Urothelium cell line (cell line): ENCODE measurements at regions not wholly inside any gene's neighbourhood (a gene's known extent, or its start where the extent isn't known, plus 50 kb on each side); places are given as distances from the start of the nearest gene placed in this dataset.

Source experiments
- DNase-seq: peaks from one replicate; pipeline ENCODE4 v3.0.0; 2011; ENCODE audit warnings: low spot score, mixed read lengths
- FAIRE-seq: peaks from 2 replicates; lab custom pipeline; 2011; peaks lifted over from hg19 to GRCh38; lab: Jason Lieb, UNC

DNA sequence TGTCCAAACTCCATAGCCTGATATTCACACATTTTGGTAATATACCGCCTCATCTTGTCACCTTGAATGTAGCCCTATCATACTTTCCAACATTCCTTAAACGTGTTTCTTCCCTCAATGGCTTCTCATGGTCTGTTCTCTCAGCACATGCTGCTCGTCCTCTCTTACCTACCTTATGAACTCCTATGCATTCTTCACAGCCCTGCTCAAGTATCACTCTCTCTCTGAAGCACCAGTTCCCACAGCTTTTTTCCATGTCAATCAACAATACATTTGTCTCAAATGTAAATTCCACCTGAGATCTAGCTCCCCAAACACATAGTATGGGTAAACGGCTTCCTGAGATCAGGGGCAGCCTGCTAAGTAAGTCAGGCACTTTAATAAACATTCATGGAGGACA, 85.2 kb upstream of the ZMIZ1 start:
- FAIRE-seq (no peak), DNase-seq (no peak)

GRCh38 chr10:78985973-78986818, 82.6 kb upstream of the ZMIZ1 start:
- DNase-seq (no peak), FAIRE-seq (no peak)

GRCh38 chr10:78991187-78991586, 77.6 kb upstream of the ZMIZ1 start:
- no peak for DNase-seq
- no peak for FAIRE-seq

- FAIRE-seq: no peak
Observed at GRCh38 chr10:78992333-78992732, 76.4 kb upstream of the ZMIZ1 start.

DNA sequence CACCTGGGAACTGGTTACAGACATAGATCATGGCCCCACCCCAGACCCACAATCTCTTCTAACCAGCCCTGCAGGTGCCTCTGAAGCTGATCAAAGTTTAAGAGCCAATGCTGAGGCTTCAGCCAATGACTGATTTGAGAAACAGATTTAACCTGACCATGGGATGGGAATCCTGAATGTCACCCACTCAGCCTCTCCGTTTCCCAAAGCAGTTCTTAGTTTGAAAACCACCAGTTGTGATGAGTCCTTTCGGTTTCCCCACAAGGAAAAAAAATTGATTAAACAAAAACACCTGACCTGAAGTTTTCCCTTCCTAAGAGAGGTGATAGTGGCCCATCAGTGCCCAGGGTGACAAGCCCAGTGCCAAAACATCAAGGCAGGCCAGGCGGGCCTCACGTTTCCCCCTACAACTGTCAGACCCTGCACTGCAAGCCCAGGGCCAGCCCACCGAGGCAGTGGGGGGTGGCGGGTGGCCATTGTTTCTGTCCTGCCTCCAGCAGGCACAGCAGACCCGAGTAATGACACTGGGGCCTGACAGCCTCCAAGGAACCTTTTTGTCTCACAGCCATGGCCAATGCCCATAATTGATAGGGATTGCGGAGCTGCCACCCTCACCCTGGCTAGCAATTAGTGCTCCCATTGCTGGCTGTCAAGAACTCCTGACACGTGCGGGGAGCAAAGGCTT, 75.4 kb upstream of the ZMIZ1 start:
- FAIRE-seq: no peak
- no peak for DNase-seq

More at GRCh38 chr10:78992333-78992732, 76.4 kb upstream of the ZMIZ1 start:
- DNase-seq: no peak

GRCh38 chr10:78995987-78996791, 72.6 kb upstream of the ZMIZ1 start:
- no peak for DNase-seq
- no peak for FAIRE-seq

- FAIRE-seq: no peak
- no peak for DNase-seq
Observed at GRCh38 chr10:78996792-78997129, 72.0 kb upstream of the ZMIZ1 start.

- FAIRE-seq (no peak), DNase-seq (no peak)
Observed at GRCh38 chr10:78997635-78998618, 70.8 kb upstream of the ZMIZ1 start.

- no peak for FAIRE-seq
Observed at GRCh38 chr10:79001082-79001885, 67.5 kb upstream of the ZMIZ1 start.

DNA sequence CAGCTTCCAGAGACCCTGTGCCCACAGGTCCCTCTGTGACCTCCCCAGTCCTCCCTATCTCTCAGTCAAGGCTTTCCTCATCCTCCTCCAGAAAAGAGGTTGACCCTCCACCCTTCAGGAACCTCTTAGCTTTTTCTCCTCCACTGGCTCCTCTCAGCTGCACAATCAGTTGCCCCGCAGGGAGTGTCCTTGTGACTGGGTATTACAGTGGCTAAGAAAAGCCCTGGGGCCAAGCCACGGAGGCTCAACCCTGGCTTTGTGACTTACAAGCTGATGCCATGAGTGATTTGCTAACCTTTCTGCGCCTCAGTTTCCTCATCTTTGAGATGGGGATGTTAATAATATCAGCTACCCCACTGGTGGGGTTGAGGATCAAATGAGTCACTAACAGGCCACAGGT, 66.4 kb upstream of the ZMIZ1 start:
- DNase-seq (no peak), FAIRE-seq (no peak)

More at GRCh38 chr10:79001082-79001885, 67.5 kb upstream of the ZMIZ1 start:
- no peak for DNase-seq

- DNase-seq (no peak), FAIRE-seq (no peak)
Observed at GRCh38 chr10:79003183-79004100, 65.3 kb upstream of the ZMIZ1 start.

DNA sequence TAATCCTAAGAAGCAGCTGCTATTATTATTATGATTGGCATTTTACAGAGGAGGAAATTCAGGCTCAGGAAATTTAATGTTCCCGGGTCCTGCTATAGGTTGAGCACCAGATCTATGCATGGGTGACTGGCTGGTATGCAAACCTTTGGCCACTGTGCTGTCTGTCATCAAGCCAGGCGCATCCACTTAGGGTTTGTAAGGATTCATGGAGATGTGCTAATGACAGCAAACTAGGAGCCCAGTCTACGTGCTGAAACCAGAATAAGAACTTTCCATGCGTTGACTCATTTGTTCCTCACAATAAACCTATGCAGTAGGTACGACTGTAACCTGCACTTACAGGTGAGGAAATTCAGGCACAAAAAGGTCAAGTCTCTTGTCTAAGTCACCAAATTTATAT, 64.5 kb upstream of the ZMIZ1 start:
- FAIRE-seq: no peak
- no peak for DNase-seq

DNA sequence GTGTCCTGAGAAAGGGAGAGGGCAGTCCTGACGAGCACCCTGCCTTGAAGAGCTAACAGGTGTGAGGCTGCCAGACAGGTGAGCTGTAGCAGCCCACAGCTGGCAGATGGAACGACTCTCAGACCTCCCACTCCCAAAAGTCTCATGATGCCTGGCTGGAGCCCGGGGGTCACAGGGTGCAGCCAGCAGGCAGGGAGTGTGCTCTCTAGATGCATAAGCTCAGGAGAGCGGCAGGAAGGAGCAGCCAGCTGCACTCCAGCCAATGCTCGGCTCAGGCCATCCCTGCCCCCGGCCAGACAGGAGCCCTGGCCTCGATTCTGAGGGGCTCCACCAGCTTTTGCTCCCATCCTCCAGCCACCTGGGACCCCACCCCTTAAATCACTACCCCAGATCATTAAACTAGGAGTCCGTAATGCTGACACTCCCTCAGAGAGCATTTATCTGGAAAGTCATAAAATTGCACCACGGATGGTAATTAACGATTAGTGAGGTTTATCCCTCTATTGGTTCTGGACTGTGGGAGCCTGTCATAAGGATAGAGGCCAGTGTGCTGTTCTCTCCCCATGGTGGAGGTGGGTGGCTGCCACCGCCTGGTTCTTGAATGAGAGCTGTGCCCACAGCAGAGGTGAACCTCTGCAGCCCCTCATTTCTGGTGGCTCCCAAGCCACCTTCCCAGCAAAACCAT, 63.5 kb upstream of the ZMIZ1 start:
- FAIRE-seq (no peak), DNase-seq (no peak)

DNA sequence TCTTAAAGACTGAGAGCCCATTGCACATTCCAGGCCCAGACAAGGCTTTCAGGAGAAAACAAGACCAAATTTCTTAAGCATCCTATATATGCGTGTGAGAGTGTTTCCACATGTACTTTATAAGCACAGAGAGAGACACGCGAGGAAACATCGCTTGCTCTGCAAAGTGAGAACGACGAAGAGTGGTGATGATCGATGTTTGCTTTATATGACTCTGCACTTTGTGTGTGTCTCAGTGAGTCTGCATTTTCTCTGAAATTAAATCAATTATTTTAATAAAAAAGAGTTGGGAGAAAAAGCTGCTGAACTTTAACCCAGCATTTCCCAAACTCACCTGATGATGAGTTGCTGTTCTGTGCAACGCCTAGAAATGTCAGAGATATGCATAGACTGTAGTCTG, 61.7 kb upstream of the ZMIZ1 start:
- no peak for DNase-seq
- no peak for FAIRE-seq

DNA sequence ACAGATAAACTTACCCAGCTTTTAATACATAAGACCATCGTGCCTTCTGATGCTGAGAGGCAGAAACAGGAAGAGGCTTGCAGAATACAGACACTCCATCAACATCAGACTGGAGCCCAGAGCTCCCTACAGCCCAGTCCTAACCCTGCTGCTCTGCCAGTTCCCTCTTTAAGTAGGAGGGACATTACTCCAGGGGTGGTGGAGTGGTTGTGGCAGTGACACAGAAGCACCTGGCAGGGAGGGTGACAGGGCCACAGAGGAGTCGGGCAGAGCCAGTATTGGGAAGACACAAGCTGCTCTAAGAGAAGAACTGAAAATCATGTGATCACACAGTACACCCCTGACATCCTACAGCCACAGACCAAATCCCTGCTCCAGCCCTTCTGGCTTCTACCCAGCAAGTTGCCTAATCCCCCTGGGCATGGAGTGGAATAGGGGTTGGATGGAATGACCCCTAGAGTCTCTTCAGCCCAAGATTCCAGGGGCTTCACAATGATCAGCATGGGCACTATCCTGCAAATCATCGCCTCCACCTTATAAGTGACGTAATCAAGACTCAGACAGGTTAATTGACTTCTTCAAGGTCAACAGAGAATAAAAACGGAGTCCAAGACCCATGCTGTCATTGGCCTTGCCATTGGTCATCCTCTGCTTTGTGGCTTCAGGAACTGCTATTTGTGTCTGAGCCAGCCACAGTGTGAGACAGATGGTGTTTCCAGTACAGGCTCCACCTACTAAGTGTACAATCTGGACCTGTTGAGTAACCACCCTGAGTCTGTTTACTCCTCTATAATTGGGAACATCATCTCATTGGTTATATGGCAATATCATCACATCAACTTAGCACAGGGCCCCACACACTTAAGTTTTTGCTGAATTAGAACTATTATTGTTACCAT, 61.1 kb upstream of the ZMIZ1 start:
- FAIRE-seq (no peak), DNase-seq (no peak)

GRCh38 chr10:79009145-79009544, 59.6 kb upstream of the ZMIZ1 start:
- no peak for FAIRE-seq

GRCh38 chr10:79012567-79012966, 56.2 kb upstream of the ZMIZ1 start:
- FAIRE-seq: no peak
- no peak for DNase-seq

More at GRCh38 chr10:79009145-79009544, 59.6 kb upstream of the ZMIZ1 start:
- no peak for DNase-seq
